ENCODE measurements at regions not wholly inside any gene's neighbourhood (a gene's known extent, or its start where the extent isn't known, plus 50 kb on each side); places are given as distances from the start of the nearest gene placed in this dataset.

GRCh38 chr2:240192661-240193060 is 52.2 kb upstream of the OTOS start:
- TF ChIP-seq CTCF (IDR thresholded peaks at IDR 0.05; ENCODE audit: low read length) (no peak), EZH2 (optimal IDR thresholded peaks at IDR 0.05; ENCODE audit: low read depth, low read length) (no peak), EZH2phosphoT487 (IDR thresholded peaks at IDR 0.05; ENCODE audit: low read length) (no peak)
